ENCODE measurements at regions not wholly inside any gene's neighbourhood (a gene's known extent, or its start where the extent isn't known, plus 50 kb on each side); places are given as distances from the start of the nearest gene placed in this dataset.
"Not testable (repeated sequence)": the region's sequence is repeated elsewhere in the genome, so short reads cannot be mapped to it uniquely, and the experiment has no call there.

DNA sequence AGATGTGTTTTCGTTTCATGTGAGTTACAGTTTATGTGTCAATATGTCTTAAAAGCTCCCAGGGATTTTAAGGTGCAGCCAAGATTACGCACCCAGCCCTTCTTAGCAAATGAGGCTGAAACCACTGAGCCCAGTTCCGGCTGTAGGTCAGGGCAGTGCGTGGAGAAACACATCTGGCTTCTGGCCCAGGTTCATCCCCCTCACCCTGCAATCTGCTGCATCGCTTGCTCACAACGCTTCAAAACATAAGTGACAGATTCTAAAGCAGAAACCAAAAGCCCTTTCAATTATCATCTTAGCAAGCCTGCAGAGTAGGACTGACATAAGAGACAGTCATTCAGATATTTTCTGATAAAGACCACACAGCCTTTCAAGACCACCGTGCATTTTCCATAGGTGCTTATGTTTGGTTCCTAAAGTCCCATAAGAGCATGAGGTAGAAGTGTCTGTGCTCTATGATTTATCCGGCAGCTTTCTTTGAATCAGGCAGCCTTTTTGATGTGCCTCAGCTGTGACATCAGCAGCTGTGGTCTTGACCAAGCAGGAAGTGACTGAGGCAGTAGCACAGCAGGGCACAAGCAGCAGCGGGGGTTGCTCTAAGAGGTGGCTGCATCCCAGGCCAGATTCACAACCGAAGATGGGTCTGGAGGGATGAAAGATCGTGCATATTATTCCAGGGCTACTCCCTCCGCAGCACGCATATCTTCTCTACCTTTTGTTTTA lies 72.1 kb upstream of the LYZL2 start:
- Mint-ChIP-seq H3K36me3 (ENCODE audit: unreplicated experiment) (no peaks in the 10 kb centered on the region), H3K4me3 (ENCODE audit: unreplicated experiment) (no peak overlapping the region), H3K27ac (ENCODE audit: unreplicated experiment) (no peak overlapping the region), H3K4me1 (ENCODE audit: low read depth, unreplicated experiment) (peaks cover 28% of the 10 kb centered on the region), H3K27me3 (ENCODE audit: unreplicated experiment) (peaks cover 7% of the 10 kb centered on the region), H3K9me3 (ENCODE audit: unreplicated experiment) (peaks cover 5% of the 10 kb centered on the region)
- DNase-seq, result no peak
- TF ChIP-seq, protein P1, sequence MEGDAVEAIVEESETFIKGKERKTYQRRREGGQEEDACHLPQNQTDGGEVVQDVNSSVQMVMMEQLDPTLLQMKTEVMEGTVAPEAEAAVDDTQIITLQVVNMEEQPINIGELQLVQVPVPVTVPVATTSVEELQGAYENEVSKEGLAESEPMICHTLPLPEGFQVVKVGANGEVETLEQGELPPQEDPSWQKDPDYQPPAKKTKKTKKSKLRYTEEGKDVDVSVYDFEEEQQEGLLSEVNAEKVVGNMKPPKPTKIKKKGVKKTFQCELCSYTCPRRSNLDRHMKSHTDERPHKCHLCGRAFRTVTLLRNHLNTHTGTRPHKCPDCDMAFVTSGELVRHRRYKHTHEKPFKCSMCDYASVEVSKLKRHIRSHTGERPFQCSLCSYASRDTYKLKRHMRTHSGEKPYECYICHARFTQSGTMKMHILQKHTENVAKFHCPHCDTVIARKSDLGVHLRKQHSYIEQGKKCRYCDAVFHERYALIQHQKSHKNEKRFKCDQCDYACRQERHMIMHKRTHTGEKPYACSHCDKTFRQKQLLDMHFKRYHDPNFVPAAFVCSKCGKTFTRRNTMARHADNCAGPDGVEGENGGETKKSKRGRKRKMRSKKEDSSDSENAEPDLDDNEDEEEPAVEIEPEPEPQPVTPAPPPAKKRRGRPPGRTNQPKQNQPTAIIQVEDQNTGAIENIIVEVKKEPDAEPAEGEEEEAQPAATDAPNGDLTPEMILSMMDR (IDR thresholded peaks at IDR 0.05; ENCODE audit: partially characterized antibody, unreplicated experiment), result no peak

DNA sequence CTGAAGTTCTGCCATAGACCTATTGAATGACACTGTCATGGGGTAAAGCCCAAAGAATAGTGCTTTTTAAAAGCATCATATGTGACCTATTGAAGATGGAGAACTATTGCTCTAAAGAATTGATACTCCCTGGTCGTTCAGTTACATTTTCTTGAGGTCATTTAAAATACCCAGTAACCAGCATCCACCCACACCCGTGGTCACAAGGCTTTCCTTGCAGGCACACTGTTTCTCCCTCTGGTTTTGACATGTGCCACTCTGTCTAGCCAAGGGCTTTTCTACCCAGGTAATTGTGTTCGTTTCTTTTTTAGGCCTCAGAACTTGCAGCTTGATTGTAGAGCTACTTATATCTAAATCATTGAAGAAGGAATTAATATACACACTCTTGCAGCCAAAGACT lies 68.3 kb upstream of the LYZL2 start:
- H3K27me3 Mint-ChIP-seq (ENCODE audit: unreplicated experiment), result peaks cover 2% of the 10 kb centered on the region
- H3K4me1 Mint-ChIP-seq (ENCODE audit: low read depth, unreplicated experiment), result peaks cover 21% of the 10 kb centered on the region
- H3K4me3 Mint-ChIP-seq (ENCODE audit: unreplicated experiment), result no peak overlapping the region
- TF ChIP-seq, protein P1 (IDR thresholded peaks at IDR 0.05; ENCODE audit: partially characterized antibody, unreplicated experiment), result no peak
- H3K27ac Mint-ChIP-seq (ENCODE audit: unreplicated experiment), result no peak overlapping the region
- no peak for DNase-seq
- H3K36me3 Mint-ChIP-seq (ENCODE audit: unreplicated experiment), result no peaks in the 10 kb centered on the region
- peaks cover 2% of the 10 kb centered on the region for H3K9me3 Mint-ChIP-seq (ENCODE audit: unreplicated experiment)

DNA sequence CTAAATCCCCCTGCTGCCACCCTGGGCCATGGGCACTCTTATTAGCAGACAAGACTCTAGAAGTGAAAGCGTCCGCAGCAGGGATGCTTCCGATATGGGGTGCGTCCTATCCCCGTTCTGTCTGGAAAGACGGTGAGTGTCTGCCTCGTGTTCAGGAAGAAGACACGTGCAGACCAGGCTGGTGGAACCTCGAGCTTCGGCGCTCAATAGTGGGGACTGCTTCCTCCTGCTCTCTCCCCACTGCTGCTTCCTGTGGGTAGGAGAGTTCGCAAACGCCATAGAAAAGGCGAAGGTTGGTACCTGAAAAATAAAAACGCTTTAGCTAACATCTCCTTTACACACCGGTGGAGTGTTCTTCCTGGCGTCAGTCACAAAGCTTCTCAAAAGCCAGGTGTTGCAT lies 67.7 kb upstream of the LYZL2 start:
- H3K4me3 Mint-ChIP-seq (ENCODE audit: unreplicated experiment); H3K27me3 Mint-ChIP-seq (ENCODE audit: unreplicated experiment); DNase-seq; H3K36me3 Mint-ChIP-seq (ENCODE audit: unreplicated experiment); H3K27ac Mint-ChIP-seq (ENCODE audit: unreplicated experiment); H3K9me3 Mint-ChIP-seq (ENCODE audit: unreplicated experiment): not testable (repeated sequence)
- peaks cover 27% of the 10 kb centered on the region for H3K4me1 Mint-ChIP-seq (ENCODE audit: low read depth, unreplicated experiment)

DNA sequence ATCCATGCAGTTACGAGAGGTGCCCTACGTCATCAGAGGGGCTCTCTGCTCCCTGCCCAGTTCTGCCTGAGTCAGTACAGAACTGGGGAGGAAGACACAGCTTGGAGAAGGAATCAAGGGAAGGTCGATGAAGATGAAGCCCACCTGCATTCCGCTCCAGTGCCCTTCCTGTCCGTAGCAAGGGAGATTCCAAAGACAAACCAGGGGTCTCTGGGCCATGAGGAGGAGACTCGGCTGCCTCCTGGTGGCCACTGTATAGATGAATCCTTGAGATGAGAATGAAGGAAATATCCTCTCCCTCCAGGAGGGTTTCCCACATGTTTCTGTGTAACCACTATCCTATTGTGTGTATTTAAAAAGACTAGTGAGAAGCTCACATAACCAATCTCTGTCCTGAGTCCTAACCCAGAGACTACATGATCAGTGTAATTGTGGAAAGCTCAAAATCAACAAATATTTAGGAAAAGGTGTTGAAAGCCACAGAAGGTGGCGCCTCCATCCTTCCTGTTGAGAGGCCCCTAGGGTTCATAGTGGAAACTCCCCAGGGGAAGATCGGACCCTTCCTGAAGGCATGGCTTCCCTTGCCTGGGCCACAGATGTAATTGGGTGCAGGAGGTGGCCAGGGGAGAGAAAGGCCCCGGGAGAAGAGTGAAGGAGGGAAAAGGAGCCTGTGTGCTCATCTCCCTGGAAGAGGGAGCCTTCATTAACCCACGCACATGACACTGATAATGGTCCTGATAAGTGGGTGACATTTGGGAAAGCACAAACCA lies 67.0 kb upstream of the LYZL2 start:
- H3K4me1 Mint-ChIP-seq (ENCODE audit: low read depth, unreplicated experiment), result peaks cover 28% of the 10 kb centered on the region
- not testable (repeated sequence) for H3K27ac Mint-ChIP-seq (ENCODE audit: unreplicated experiment); DNase-seq; H3K36me3 Mint-ChIP-seq (ENCODE audit: unreplicated experiment); H3K27me3 Mint-ChIP-seq (ENCODE audit: unreplicated experiment); H3K4me3 Mint-ChIP-seq (ENCODE audit: unreplicated experiment); H3K9me3 Mint-ChIP-seq (ENCODE audit: unreplicated experiment)
- TF ChIP-seq, protein P1 (IDR thresholded peaks at IDR 0.05; ENCODE audit: partially characterized antibody, unreplicated experiment), result peak; percentile 24

DNA sequence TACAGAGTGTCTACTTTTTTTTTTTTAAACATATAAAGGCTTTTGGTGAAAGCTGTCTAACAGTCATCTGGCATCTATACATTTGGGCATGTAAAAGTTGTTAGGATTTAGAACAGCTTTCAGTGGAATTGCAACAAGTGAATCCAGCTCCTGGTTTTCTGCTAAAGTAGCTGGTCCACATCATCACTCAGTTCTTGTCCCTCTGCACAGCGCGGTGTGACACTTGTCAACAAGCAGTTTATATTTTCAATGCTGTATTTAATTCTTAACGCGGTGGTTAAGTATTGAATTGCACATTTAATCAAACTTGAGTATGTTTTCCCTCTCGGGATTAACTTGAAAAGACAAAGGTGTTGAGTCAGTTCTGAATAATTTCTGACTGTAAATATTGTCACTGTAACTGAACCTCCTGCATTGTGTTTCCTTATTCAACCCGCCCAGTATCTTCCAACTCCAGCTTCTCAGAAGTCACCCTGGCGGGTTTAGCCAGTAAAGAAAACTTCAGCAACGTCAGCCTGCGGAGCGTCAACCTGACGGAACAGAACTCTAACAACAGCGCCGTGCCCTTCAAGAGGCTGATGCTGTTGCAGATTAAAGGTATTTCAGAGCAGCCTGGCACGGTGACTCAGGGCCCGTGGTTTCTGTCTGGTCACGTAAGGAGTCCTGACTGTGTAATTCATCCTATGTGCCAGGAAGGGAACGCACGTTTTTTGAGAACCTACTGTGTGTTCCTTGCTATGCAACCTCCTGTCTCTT lies 66.1 kb upstream of the LYZL2 start:
- H3K27me3 Mint-ChIP-seq (ENCODE audit: unreplicated experiment); H3K4me3 Mint-ChIP-seq (ENCODE audit: unreplicated experiment); H3K36me3 Mint-ChIP-seq (ENCODE audit: unreplicated experiment); H3K27ac Mint-ChIP-seq (ENCODE audit: unreplicated experiment); DNase-seq: not testable (repeated sequence)
- Mint-ChIP-seq H3K4me1 (ENCODE audit: low read depth, unreplicated experiment) (peaks cover 34% of the 10 kb centered on the region), H3K9me3 (ENCODE audit: unreplicated experiment) (peaks cover 14% of the 10 kb centered on the region)
